Inflammatory macrophage treated with lipopolysaccharide for 1 hour (primary cell): ENCODE measurements at regions not wholly inside any gene's neighbourhood (a gene's known extent, or its start where the extent isn't known, plus 50 kb on each side); places are given as distances from the start of the nearest gene placed in this dataset.
A peak's percentile ranks its signal among the peaks of the same experiment; 100 is the strongest.
"Not testable (repeated sequence)": the region's sequence is repeated elsewhere in the genome, so short reads cannot be mapped to it uniquely, and the experiment has no call there.

Source experiments
- DNase-seq, 2 donors: peaks; one replicate each; pipeline ENCODE4 v3.0.0-alpha.2; 2020 to 2022

DNA sequence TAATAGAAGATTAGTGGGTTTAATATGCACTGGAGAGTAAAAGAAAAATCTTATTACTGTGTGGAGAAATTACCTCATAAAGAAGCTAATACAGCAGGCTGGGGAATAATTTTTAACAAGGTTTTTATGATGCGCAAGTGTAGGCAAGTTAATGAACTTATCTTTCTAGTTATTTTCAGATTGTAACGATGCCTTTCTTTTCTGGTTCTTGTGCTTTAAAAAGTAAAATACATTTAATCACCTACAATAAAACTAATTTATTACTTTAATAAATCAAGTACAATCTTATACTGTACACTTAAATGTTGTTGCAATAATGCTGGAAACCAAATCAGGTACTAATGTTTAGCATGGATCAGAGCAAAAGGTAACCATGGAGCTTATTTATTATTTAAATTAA is 266.6 kb downstream of the ZIC1 start:
- DNase-seq = no peak

- DNase-seq = no peak
These were observed 271.8 kb downstream of the ZIC1 start for GRCh38 chr3:147680837-147681483.

DNA sequence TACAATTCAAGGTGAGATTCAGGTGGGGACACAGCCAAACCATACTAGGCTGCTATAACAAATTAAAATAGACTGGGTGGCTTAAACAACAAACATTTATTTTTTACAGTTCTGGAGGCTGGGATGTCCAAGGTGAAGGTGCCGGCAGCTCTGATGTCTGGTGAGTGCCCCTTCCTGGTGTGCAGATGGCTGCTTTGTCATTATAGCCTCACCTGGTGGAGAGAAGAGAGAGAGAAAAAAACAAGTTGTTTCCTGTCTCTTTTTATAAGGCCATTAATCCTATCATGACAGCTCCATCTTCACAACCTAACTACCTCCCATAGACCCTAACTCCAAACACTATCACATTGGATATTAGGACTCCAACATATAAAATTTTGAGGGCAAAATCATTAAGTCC is 279.7 kb downstream of the ZIC1 start:
- DNase-seq = no peak

DNA sequence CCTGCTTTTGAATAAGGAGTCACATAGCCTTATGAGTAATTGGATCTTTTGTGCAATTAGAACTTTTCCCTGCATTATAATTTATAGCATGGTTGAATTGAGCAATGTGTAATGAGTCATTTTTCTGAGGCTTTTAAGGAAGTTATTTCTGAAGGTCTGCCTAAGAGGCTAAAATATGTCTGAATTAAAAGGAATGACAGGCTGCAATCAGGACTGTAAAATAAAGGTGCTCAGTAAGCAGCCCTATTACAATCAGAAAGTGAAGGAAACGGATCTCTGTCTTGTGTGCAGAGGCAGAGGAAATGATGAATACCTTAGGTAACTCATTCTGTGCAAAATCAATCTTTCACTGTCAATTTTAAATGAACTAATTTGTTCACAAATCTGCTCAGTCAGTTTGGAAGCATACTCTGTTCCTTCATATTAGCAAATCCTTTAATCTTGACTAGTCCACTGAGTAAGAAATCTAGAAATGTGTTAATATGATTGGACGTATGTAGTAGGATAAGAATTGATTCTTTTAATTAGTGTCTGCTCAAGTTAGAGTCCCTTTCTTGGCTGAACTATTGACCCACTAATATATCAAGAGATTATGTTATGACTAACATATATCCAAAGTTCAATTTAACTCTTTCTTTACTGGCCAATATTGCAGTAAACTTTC is 290.1 kb downstream of the ZIC1 start:
- DNase-seq = peak; percentile 72 to 79

- DNase-seq = no peak
These were observed 292.0 kb downstream of the ZIC1 start for GRCh38 chr3:147701195-147701594.

- no peak for DNase-seq
These were observed 293.3 kb downstream of the ZIC1 start for GRCh38 chr3:147702509-147702908.

- DNase-seq = peak; percentile 4 to 38
These were observed 296.5 kb downstream of the ZIC1 start for GRCh38 chr3:147705651-147706051.

- DNase-seq = not testable (repeated sequence)
These were observed 301.6 kb downstream of the ZIC1 start for GRCh38 chr3:147710753-147711152.

- no peak for DNase-seq
These were observed 303.2 kb downstream of the ZIC1 start for GRCh38 chr3:147712357-147712756.

DNA sequence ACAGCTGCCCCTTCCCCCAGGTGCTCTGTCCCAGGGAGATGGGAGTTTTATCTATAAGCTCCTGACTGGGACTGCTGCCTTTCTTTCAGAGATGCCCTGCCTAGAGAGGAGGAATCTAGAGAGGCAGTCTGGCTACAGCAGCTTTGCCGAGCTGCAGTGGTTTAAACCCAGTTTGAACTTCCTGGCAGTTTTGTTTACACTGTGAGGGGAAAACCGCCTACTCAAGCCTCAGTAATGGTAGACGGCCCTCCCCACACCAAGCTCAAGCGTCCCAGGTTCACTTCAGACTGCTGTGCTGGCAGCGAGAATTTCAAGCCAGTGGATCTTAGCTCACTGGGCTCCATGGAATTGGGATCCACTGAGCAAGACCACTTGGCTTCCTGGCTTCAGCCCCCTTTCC is 303.6 kb downstream of the ZIC1 start:
- not testable (repeated sequence) for DNase-seq

- DNase-seq = peak in 1 of 2 donors; percentile 2
These were observed 304.3 kb downstream of the ZIC1 start for GRCh38 chr3:147713234-147714133.

DNA sequence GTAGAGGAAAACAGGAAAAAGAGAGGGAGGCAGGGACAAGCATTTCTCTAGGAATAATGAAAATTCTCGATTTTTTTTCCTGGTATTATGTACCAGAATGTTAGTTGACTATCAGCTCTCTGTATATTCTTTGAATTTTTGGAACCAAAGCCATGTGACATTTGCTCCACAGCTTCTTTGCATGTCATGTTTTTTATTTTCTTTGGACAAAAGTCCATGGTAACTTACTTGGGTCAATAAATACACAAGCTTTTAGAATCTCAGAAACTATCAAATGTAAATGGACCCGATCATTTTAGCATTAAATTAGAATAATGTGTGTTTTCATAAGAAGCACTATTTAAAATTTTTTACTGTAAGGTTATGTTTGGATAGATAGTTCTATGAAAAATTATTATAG is 320.5 kb downstream of the ZIC1 start:
- DNase-seq = no peak

DNA sequence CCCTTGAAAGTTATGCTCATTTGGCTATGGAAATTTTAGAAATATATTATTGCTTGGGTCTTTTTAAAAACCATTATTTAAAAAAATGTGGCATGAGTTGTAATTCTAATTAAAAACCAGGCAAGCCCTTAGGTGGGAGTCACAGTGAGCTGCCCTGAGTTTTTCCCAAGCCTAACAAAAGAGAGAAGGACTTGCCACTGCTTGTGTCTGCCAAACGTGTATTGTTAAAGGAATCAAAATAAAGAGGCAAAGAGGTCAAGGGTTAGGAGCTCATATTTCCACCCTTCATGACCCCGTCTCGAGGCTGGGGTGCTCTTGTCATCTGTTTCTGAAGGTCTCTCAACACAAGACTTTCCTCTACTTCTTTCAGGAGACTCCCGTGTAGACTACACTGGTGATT is 321.1 kb downstream of the ZIC1 start:
- DNase-seq = no peak

DNA sequence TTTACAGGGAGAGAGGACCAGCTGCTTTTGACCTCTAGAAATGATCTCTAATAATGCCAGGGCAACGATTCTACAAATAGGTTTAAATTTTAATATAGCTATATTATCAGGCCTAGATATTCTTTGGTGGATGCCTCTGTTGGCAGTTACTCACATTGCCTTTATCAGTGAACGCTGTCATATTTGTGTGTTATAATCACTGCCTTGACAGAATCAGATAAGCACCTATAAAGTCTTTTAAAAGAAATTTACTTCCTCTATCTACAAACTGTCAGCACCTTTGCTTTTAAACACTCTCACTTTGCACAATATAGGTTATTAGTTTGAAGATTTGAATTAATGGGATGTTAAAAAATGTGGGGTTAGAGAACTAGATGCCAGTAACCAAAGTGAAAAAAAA is 324.1 kb downstream of the ZIC1 start:
- no peak for DNase-seq

GRCh38 chr3:147735616-147736015 is 326.5 kb downstream of the ZIC1 start:
- no peak for DNase-seq

GRCh38 chr3:147736226-147736625 is 327.1 kb downstream of the ZIC1 start:
- DNase-seq = peak in 1 of 2 donors; percentile 36

GRCh38 chr3:147737376-147737775 is 328.2 kb downstream of the ZIC1 start:
- DNase-seq = no peak

DNA sequence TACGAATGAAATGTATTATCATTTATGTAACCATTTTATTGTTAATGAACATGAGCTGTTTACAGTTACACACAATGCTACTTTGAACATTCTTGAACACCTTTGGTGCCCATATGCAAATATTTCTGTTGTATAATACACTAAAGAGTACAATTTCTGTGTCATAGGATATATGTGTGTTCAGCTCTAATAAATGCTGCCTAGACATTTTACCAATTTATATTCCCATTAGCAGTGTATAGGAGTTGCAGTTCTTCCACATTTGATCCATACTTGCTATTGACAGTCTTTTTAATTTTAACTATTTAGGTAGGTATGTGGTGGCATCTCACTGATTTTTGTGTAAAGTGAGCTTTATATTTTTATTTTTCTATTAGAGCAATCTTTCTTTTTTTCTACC is 331.8 kb downstream of the ZIC1 start:
- no peak for DNase-seq

DNA sequence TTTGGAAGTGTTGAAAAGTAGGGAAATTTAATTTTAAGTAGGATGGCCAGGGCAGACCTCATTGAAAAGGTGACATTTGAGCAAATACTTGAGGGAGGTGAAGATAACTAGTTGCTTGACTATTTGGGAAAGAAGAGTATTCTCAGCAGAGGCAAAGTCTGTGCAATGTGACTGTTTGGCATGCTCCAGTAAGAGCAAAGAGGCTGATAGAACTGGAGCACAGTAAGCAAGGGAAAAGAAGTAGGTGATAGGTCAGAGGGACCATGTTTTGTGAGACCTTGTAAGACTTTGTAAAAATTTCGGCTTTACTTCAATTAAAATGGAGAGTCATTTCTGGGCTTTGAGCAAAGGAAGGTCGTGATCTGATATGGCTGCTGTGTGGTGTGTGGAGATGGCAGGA is 335.8 kb downstream of the ZIC1 start:
- DNase-seq = no peak

- DNase-seq = no peak
These were observed 346.1 kb downstream of the ZIC1 start for GRCh38 chr3:147755310-147755709.

- no peak for DNase-seq
These were observed 347.3 kb downstream of the ZIC1 start for GRCh38 chr3:147756476-147756875.

DNA sequence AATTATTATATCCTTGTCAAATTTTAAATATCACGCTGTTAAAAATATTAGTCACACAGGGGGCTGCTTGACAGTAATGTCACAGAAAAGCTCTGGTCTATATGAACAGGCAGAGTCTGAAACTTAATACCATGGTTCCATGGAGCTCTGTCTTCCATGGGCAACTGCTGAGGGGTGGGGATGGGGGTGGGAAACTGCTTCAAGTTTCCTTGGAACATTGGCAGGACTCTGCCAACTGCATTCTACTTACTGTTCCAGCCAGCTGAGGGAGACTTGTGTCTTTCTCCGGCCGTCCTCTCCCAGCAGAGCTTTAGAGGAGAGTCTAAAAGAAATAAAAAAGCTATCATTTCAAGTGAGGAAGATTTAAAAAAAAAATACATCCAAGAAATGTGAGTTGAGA is 348.7 kb downstream of the ZIC1 start:
- DNase-seq = no peak

GRCh38 chr3:147758771-147759170 is 349.6 kb downstream of the ZIC1 start:
- no peak for DNase-seq

GRCh38 chr3:147760085-147760484 is 350.9 kb downstream of the ZIC1 start:
- DNase-seq = no peak
